IPS-18a (cell line): ENCODE measurements at regions not wholly inside any gene's neighbourhood (a gene's known extent, or its start where the extent isn't known, plus 50 kb on each side); places are given as distances from the start of the nearest gene placed in this dataset.

ENCODE experiments used
- H3K27ac ChIP-seq: one replicate; pipeline ENCODE4 v1.5.1; 2013; ENCODE audit warnings: low read length
- H3K27me3 ChIP-seq: one replicate; pipeline ENCODE4 v1.6.1; 2013; ENCODE audit warnings: mild to moderate bottlenecking, low read length; ENCODE audit not compliant: control insufficient read depth, insufficient read depth
- H3K36me3 ChIP-seq: one replicate; pipeline ENCODE4 v1.6.1; 2013; ENCODE audit warnings: low read depth, low read length; ENCODE audit not compliant: control insufficient read depth
- H3K4me1 ChIP-seq: one replicate; pipeline ENCODE4 v1.6.1; 2013; ENCODE audit warnings: low read depth, low read length; ENCODE audit not compliant: control insufficient read depth
- H3K4me3 ChIP-seq: one replicate; pipeline ENCODE4 v1.5.1; 2013; ENCODE audit warnings: low read length
- H3K9ac ChIP-seq: one replicate; pipeline ENCODE4 v1.6.1; 2013; ENCODE audit warnings: mild to moderate bottlenecking, low read length, moderate library complexity
- H3K9me3 ChIP-seq: one replicate; pipeline ENCODE4 v1.6.1; 2013; ENCODE audit warnings: low read depth, low read length; ENCODE audit not compliant: control insufficient read depth

DNA sequence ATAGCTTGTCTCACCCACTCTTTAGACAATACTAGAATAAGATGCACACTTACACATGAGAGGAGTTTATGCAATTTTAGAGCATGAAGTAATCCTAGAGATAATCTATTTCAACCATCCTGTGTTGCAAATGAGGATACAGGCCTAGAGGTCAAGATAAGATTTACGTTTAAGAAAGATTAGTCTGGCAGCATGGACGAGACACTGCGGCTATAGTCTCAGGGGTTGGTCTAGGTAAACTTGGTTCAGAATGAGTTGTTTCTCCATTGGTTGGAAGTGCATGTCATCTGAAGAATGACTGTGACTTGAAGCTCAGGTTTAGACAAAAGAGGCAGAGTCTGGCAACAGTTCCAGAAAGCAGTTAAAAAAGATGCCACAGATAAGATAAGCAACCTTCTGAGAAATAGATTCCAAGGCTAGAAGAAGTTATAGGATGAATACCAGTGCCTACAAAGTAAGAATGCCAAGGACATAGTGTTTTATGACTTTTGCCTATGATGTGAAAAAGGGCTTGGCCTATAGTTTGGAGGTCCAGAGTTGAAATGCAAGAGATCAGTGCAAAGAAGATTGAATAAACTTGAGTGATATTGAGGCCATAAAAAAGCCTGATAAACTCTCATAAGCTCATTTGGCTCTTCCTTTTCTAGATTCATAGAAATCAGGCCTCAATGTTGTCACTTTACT is 631.0 kb downstream of the SQOR start:
- Histone ChIP-seq H3K27ac (no peak overlapping the region), H3K9ac (no peak overlapping the region), H3K9me3 (no peaks in the 10 kb centered on the region), H3K4me3 (no peak overlapping the region), H3K36me3 (no peaks in the 10 kb centered on the region), H3K27me3 (no peaks in the 10 kb centered on the region), H3K4me1 (no peaks in the 10 kb centered on the region)

DNA sequence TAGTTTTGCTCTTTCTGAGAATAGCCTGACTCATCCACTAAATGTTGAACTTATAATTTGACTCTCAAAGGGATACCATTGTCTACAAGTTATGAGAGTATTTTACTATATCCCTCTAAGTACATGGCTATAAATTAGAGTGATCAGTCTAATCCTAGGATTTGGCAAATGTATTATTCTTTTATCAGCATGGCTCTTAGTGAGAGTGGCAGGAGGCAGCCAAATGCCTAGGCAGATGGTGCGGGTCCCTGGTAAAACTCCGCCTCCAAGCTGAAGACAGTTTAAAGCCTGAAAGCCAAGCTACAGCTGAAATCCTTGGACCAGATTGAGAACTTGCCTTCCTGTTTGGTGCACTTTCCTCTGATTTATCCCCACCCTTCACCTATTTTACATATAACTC is 631.8 kb downstream of the SQOR start:
- H3K27me3 ChIP-seq: no peaks in the 10 kb centered on the region
- H3K27ac ChIP-seq: no peak overlapping the region
- H3K36me3 ChIP-seq: no peaks in the 10 kb centered on the region
- H3K4me1 ChIP-seq: no peaks in the 10 kb centered on the region
- H3K9ac ChIP-seq: no peak overlapping the region
- no peak overlapping the region for H3K4me3 ChIP-seq
- H3K9me3 ChIP-seq: no peaks in the 10 kb centered on the region

DNA sequence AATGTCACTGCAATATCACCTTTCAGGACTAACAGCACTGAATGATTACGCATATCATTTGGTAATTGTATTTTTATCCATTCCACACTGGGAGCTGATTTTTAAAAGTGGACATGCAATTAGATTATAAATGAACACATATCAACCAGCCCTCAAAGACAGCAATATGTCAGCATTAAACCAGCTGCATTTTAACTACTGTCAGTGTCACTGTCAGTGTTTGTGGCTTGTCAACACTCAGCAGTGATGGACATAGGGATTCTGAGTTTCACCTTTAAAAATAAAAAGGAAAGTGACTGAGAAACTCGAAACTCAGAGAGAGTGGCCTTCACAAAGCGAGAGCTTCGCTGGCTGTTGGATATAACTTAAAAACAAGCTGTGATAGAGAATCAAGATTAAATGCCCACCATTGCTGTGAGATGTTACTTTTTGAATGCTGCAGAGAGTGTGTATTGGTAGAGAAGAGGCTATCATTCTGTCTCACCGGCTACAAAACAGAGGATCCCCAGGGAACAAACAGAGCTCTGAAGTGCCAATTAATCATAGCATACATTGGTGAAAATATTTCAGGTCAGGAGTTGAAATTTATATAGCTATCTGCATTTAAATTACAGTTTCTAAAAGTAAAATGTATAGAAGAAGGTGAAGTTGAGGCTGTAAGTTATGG is 635.8 kb downstream of the SQOR start:
- Histone ChIP-seq H3K27me3 (no peaks in the 10 kb centered on the region), H3K4me3 (no peak overlapping the region), H3K4me1 (no peaks in the 10 kb centered on the region), H3K9me3 (no peaks in the 10 kb centered on the region), H3K27ac (no peak overlapping the region), H3K36me3 (no peaks in the 10 kb centered on the region), H3K9ac (no peak overlapping the region)

DNA sequence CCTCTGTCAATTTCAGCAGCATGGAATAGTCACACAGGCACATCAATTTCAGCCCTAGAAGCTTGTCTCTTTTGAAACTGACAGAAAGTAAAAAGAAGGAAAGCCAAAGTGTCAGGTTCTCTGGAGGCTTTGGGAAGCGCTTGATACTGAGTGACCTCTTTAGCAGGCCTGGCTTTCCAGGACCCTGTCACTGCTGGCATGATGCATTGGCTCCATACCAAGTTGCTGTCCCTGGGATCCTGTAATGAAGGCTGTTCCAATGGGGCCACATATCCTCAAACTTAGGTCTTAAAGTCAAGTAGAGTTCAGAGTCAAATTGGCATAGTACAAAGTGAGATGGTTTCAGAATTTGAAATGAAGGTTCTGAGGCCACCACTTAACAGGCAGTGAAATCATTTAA is 640.9 kb downstream of the SQOR start:
- Histone ChIP-seq H3K27ac (no peak overlapping the region), H3K9ac (no peak overlapping the region), H3K36me3 (no peaks in the 10 kb centered on the region), H3K4me1 (no peaks in the 10 kb centered on the region), H3K27me3 (no peaks in the 10 kb centered on the region), H3K4me3 (no peak overlapping the region), H3K9me3 (no peaks in the 10 kb centered on the region)

DNA sequence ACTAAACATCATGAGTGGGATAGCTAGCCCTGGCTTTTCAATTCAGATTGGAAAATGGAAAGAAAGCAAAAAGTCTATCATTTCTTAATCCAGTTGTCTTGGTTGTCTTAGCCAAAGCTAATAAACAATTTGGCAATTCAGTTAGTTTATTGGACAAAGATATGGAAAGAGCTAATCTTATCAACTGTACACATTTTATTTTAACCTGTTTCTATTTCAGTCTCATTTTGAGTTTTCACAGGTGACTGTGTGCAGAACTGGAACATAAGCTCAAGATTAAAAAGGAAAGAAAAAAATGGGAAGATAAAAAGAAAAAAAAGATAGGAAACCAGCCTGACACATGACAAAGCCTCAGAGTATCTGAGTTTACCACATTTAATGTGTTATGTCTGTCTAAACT is 642.6 kb downstream of the SQOR start:
- Histone ChIP-seq H3K27me3 (no peaks in the 10 kb centered on the region), H3K36me3 (no peaks in the 10 kb centered on the region), H3K27ac (no peak overlapping the region), H3K4me3 (no peak overlapping the region), H3K9me3 (no peaks in the 10 kb centered on the region), H3K9ac (no peak overlapping the region), H3K4me1 (no peaks in the 10 kb centered on the region)

DNA sequence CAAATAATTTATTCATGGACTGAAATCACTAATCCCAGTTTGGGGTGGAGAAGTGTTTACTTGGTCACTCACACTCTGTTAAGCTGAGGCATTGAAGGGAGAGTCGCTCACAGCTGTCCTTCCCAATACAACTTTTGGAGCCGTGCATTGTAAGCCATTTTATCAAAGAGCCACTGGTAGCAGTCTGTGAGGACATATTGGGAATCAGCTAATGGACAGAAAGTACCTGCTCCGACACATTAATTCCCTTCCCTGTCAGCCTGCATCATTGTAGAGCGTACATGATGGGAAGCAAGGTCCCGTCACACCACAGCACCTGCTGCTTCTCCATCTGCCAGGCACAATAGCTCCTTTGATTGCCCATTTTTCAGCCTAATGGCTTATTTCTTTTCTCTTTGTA is 643.2 kb downstream of the SQOR start:
- no peaks in the 10 kb centered on the region for H3K36me3 ChIP-seq
- H3K9me3 ChIP-seq: no peaks in the 10 kb centered on the region
- no peaks in the 10 kb centered on the region for H3K27me3 ChIP-seq
- H3K4me1 ChIP-seq: no peaks in the 10 kb centered on the region
- H3K4me3 ChIP-seq: no peak overlapping the region
- H3K27ac ChIP-seq: no peak overlapping the region
- no peak overlapping the region for H3K9ac ChIP-seq

DNA sequence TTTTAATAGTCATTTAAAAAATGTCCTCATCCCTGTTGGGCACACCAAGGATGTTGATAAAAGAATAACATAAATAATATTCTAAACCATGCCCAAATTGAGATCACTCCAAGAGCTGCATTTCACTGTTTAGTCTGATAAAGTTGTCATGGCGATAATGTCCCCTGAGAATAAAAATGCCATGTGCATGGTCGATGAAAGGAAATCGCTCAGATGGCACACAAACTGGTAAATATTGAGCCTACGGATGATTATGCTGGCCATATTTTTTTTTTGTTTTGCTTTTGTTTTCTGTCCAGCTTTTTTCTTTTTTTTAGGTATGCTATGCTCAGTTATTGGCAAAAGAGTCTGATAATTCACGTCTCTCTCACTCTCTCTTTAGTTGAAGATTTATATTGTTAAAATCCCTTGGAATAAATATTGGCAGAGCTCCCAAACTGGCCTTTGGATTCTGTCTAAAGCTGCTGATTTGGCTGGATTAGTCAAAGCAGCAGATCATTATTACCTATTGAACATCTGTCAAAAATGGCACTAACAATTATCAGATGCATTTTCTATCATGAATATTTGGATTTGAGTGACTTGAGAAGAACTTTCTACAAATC is 643.8 kb downstream of the SQOR start:
- Histone ChIP-seq H3K27me3 (no peaks in the 10 kb centered on the region), H3K4me1 (no peaks in the 10 kb centered on the region), H3K9me3 (no peaks in the 10 kb centered on the region), H3K27ac (no peak overlapping the region), H3K9ac (no peak overlapping the region), H3K36me3 (no peaks in the 10 kb centered on the region), H3K4me3 (no peak overlapping the region)

DNA sequence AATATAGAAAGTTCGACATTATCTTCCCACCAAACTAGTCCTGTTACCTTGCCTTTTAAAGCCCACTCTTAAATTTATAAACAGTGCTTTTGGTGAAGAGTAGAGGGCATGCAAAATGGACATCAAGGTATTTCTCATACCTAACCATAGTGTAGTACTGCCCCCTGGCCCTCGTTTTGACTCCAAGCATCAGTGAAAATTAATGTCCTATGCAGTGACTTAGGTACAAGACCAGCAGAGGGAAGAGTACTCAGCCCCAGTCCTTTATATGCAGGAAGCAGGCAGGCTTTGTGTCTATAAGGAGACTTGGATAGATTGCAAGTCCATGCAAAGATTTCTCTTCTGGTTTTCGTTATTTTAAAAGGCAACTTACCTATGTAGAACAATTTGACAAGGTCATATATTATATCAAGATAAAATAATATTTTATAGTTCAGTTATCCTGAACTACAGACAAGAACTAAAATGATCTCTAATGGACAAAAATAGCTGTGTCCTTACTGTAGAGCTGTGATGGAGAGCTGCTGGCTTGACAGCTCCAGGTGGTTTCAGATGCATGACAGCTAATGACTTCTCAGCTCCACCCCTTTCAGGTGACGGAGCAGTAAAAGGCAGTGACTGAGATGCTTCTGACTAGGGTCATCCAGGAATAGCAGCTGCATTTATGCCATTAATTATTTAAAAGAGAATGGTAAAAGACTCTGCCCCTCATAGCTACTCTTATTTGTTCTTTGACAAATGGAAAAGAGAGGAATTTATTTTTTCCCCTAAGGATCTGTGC is 646.1 kb downstream of the SQOR start:
- Histone ChIP-seq H3K9ac (no peak overlapping the region), H3K9me3 (no peaks in the 10 kb centered on the region), H3K27me3 (no peaks in the 10 kb centered on the region), H3K4me3 (no peak overlapping the region), H3K4me1 (no peaks in the 10 kb centered on the region), H3K27ac (no peak overlapping the region), H3K36me3 (no peaks in the 10 kb centered on the region)

DNA sequence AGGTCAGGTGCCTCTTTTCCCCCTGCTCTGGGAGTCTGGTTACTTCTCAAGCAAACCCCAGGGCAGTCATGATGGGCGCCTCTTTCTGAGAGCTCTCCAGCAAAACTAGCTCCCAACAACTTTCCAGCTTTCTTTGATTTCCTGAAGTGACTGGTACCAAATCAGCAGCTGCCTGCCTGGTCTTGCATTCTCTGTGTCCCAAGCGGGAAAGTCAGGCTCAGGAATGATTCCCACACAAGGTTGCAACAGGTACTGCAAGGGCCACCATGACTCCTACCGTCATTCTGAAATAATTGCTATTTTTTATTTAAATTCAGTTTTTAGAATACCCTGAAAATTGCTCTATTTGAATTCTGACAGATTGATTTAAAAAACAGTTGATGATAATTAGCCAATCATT is 658.7 kb downstream of the SQOR start:
- Histone ChIP-seq H3K9me3 (no peaks in the 10 kb centered on the region), H3K4me1 (peaks cover 18% of the 10 kb centered on the region), H3K36me3 (no peaks in the 10 kb centered on the region), H3K4me3 (no peak overlapping the region), H3K27me3 (no peaks in the 10 kb centered on the region), H3K27ac (no peak overlapping the region), H3K9ac (no peak overlapping the region)

DNA sequence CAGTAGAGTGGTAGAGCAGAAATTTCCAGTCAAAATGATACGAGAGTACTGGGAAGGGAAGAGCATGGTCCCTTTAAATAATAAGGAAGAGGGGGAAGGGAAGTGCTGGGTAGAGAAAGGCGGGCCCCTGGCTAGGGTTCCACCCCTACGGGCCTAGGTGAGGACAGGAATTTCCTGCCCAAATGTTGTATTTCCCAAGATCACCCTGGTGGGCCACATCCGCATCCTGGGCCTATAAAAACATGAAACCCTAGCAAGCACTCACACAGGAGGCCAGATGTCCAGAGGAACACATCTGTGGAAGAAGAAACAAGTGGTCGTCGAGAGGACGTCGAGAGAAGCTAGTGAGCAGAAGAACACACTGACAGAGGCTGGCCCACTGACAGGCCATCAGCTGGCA is 661.2 kb downstream of the SQOR start:
- Histone ChIP-seq H3K4me1 (peaks cover 21% of the 10 kb centered on the region), H3K9me3 (no peaks in the 10 kb centered on the region), H3K27me3 (no peaks in the 10 kb centered on the region), H3K4me3 (no peak overlapping the region), H3K36me3 (no peaks in the 10 kb centered on the region), H3K9ac (no peak overlapping the region), H3K27ac (no peak overlapping the region)

DNA sequence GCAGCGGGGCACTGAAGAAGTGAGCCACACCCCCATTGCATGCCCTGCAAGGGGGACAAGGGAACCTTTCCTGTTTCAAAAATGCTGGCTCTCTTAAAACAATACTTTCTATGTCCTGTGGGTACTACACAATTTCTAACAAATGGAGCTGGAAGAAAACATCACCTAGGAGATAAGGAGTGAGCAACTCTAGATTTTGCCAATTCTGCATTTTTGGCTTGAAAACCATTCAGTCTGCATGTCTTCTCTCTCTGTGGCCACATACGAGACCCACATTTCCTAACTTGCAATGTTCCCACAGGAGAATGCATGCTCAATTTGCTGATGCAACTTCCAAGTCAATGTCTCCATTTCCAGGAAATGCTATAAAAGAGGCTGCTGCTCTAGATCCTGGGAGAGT is 662.0 kb downstream of the SQOR start:
- peak overlapping the region; percentile 26 for H3K27ac ChIP-seq

More for the DNA sequence above, 662.0 kb downstream of the SQOR start:
- Histone ChIP-seq H3K4me3 (peak overlapping the region; percentile 2), H3K9ac (no peak overlapping the region), H3K27me3 (no peaks in the 10 kb centered on the region), H3K9me3 (no peaks in the 10 kb centered on the region), H3K4me1 (peaks cover 21% of the 10 kb centered on the region), H3K36me3 (no peaks in the 10 kb centered on the region)
